ENCODE measurements at regions not wholly inside any gene's neighbourhood (a gene's known extent, or its start where the extent isn't known, plus 50 kb on each side); places are given as distances from the start of the nearest gene placed in this dataset.

GRCh38 chr15:38088971-38089370 is 154.5 kb downstream of the TMCO5A start:
- H4K20me1 ChIP-seq (ENCODE audit: control insufficient read depth, insufficient read depth, low read length, poor library complexity, severe bottlenecking), result no peaks in the 10 kb centered on the region
- H3K4me1 ChIP-seq (ENCODE audit: control insufficient read depth in 2 of 2, insufficient read depth in 2 of 2, low read length in 2 of 2), result peaks cover 23 to 24% of the 10 kb centered on the region in 2 donors
- H3K4me1 Mint-ChIP-seq, result peaks cover 19% of the 10 kb centered on the region
- no peaks in the 10 kb centered on the region for H3K9me3 Mint-ChIP-seq (ENCODE audit: insufficient read depth)
- H3K9ac ChIP-seq (ENCODE audit: low read length), result no peak overlapping the region
- no peak overlapping the region for H3K4me3 Mint-ChIP-seq
- no peak overlapping the region for H3K4me2 ChIP-seq (replicated peaks; ENCODE audit: low read depth, low read length, poor library complexity, severe bottlenecking)
- ATAC-seq (ENCODE audit: low read depth) (no peak), DNase-seq (no peak)
- H3K36me3 ChIP-seq (replicated peaks in 1 of 2; ENCODE audit: control extremely low read depth in 1 of 2, control insufficient read depth in 1 of 2, extremely low read depth in 1 of 2, insufficient read depth in 2 of 2, low read length in 1 of 2), result no peaks in the 10 kb centered on the region
- no peak overlapping the region for H3K4me3 ChIP-seq (ENCODE audit: control extremely low read depth in 1 of 5, extremely low read depth in 1 of 5, insufficient read depth in 1 of 5, low read depth in 2 of 5, low read length in 4 of 5)
- intact Hi-C loops (cut with micrococcal nuclease), result no loop called here
- no peaks in the 10 kb centered on the region for H3K9me3 ChIP-seq (ENCODE audit: control extremely low read depth in 1 of 3, control insufficient read depth in 2 of 3, insufficient read depth in 1 of 3, low read length in 2 of 3)
- H3K27me3 ChIP-seq (replicated peaks in 1 of 4; ENCODE audit: control extremely low read depth in 1 of 4, control insufficient read depth in 3 of 4, insufficient read depth in 4 of 4, low read length in 3 of 4), result no peaks in the 10 kb centered on the region
- no peaks in the 10 kb centered on the region for H3K79me2 ChIP-seq (ENCODE audit: control insufficient read depth, insufficient read depth, low read length)
- ChIA-PET CTCF (no interaction called here), POLR2A (no interaction called here)
- H3K27ac Mint-ChIP-seq, result no peak overlapping the region
- no peak overlapping the region for H3K27ac ChIP-seq (ENCODE audit: low read length in 2 of 2)
- no CpG with 5 or more reads among the region's 1 CpG for WGBS (ENCODE audit: insufficient coverage)
- H3K27me3 Mint-ChIP-seq, result peaks cover 5% of the 10 kb centered on the region
- H2AFZ ChIP-seq (ENCODE audit: insufficient read depth, low read depth, low read length, poor library complexity, severe bottlenecking), result no peak overlapping the region
- no peak for TF ChIP-seq EZH2 (IDR thresholded peaks at IDR 0.05; ENCODE audit: borderline replicate concordance, insufficient read depth, low read depth, low read length, poor library complexity, severe bottlenecking)
- no peak for TF ChIP-seq CTCF (IDR thresholded peaks at IDR 0.05)

DNA sequence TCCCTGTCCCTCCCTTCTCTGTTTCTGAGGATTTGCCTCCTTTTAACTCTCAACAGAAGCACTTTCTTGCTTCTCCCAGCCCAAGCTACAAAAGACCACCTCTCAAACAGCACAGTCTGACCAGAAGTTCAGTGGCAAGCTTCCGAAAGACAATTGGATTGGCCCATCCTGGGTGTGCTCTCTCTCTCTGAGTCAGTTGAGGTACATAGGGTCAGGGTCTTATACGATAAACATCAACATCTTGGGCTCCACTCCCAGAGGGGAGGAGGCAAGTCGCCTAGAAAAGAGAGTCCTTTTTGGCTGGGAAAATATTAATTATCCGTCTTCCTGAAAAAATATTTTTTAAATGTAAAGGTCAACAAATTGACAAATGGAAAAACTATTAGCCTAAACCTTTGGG is 155.8 kb downstream of the TMCO5A start:
- H3K4me3 Mint-ChIP-seq, result no peak overlapping the region
- intact Hi-C loops (cut with micrococcal nuclease), result no loop called here
- H3K4me2 ChIP-seq (replicated peaks; ENCODE audit: low read depth, low read length, poor library complexity, severe bottlenecking), result no peak overlapping the region
- no peaks in the 10 kb centered on the region for H3K79me2 ChIP-seq (ENCODE audit: control insufficient read depth, insufficient read depth, low read length)
- WGBS (ENCODE audit: insufficient coverage), result 92% methylated on average over 2 of the region's 4 CpGs
- H2AFZ ChIP-seq (ENCODE audit: insufficient read depth, low read depth, low read length, poor library complexity, severe bottlenecking), result no peak overlapping the region
- H3K27me3 ChIP-seq (replicated peaks in 1 of 4; ENCODE audit: control extremely low read depth in 1 of 4, control insufficient read depth in 3 of 4, insufficient read depth in 4 of 4, low read length in 3 of 4), result no peaks in the 10 kb centered on the region
- H3K36me3 ChIP-seq (replicated peaks in 1 of 2; ENCODE audit: control extremely low read depth in 1 of 2, control insufficient read depth in 1 of 2, extremely low read depth in 1 of 2, insufficient read depth in 2 of 2, low read length in 1 of 2), result no peaks in the 10 kb centered on the region
- H4K20me1 ChIP-seq (ENCODE audit: control insufficient read depth, insufficient read depth, low read length, poor library complexity, severe bottlenecking), result no peaks in the 10 kb centered on the region
- H3K4me1 ChIP-seq (ENCODE audit: control insufficient read depth in 2 of 2, insufficient read depth in 2 of 2, low read length in 2 of 2), result peaks cover 11% of the 10 kb centered on the region in 2 donors
- TF ChIP-seq EZH2 (IDR thresholded peaks at IDR 0.05; ENCODE audit: borderline replicate concordance, insufficient read depth, low read depth, low read length, poor library complexity, severe bottlenecking), result no peak
- TF ChIP-seq CTCF (IDR thresholded peaks at IDR 0.05), result no peak
- H3K27ac ChIP-seq (ENCODE audit: low read length in 2 of 2), result no peak overlapping the region
- H3K9ac ChIP-seq (ENCODE audit: low read length), result no peak overlapping the region
- DNase-seq, result no peak
- no peak for ATAC-seq (ENCODE audit: low read depth)
- H3K4me1 Mint-ChIP-seq, result peaks cover 9% of the 10 kb centered on the region
- H3K9me3 ChIP-seq (ENCODE audit: control extremely low read depth in 1 of 3, control insufficient read depth in 2 of 3, insufficient read depth in 1 of 3, low read length in 2 of 3), result no peaks in the 10 kb centered on the region
- ChIA-PET CTCF (interaction anchor here (0.5 kb wide), 1 partner anchor 12 kb away, joined by 3 read pairs; no protein-coding TSS in a partner anchor), POLR2A (no interaction called here)
- H3K9me3 Mint-ChIP-seq (ENCODE audit: insufficient read depth), result no peaks in the 10 kb centered on the region
- H3K27ac Mint-ChIP-seq, result no peak overlapping the region
- H3K27me3 Mint-ChIP-seq, result peaks cover 5% of the 10 kb centered on the region
- H3K4me3 ChIP-seq (ENCODE audit: control extremely low read depth in 1 of 5, extremely low read depth in 1 of 5, insufficient read depth in 1 of 5, low read depth in 2 of 5, low read length in 4 of 5), result no peak overlapping the region
